GM21576 (cell line): ENCODE measurements at regions not wholly inside any gene's neighbourhood (a gene's known extent, or its start where the extent isn't known, plus 50 kb on each side); places are given as distances from the start of the nearest gene placed in this dataset.

Experiments used
- ATAC-seq: cut with Tn5 transposase; IDR thresholded peaks from one replicate; pipeline ENCODE4 v1.9.1; 2021; ENCODE audit warnings: mild to moderate bottlenecking, moderate library complexity; ENCODE audit not compliant: unreplicated experiment

DNA sequence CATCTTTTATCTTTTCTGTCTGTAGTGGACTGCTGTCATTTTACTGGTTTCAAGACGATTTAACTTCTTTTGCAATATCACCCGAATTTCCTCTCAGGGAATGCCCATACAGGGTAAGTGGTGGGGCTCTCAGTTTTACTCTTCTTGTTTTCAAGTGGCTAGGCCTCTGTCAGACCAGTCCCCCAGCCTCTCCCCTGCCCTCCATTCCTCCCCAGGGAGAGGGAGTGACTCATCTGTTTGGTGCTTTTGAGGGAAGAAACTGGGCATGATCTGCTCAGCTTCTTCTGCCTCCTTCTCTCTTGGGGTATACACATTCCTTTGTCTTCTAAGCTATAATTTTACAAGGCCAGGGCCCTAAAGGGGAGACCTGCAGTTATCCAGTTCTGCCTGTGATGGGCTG is 332.0 kb downstream of the CBLN1 start:
- no peak for ATAC-seq

DNA sequence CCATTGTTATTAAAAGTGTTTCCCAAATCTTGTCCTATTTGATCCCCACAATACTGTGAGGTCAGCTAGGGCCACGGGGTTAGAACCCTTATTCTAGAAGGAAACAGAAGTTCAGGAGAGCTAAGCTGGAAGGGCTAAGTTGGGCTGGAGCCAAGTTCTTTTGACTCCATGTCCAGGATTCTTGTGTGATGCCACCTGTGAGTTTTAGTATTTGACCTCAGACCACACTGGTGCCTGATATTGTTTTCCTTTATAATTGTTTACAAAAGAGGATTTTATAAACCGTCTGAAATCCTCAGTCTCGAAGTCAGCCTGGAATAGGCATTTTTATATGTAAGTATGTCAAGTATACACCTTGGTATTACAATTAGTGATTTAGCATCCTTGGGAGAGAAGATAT is 332.7 kb downstream of the CBLN1 start:
- no peak for ATAC-seq

- no peak for ATAC-seq
Measured at GRCh38 chr16:48947371-48947713, 334.3 kb downstream of the CBLN1 start.

GRCh38 chr16:48946686-48947370 is 334.8 kb downstream of the CBLN1 start:
- ATAC-seq = no peak

GRCh38 chr16:48942996-48943395 is 333.0 kb upstream of the N4BP1 start:
- no peak for ATAC-seq

- no peak for ATAC-seq
Measured at GRCh38 chr16:48936811-48937210, 326.8 kb upstream of the N4BP1 start.

DNA sequence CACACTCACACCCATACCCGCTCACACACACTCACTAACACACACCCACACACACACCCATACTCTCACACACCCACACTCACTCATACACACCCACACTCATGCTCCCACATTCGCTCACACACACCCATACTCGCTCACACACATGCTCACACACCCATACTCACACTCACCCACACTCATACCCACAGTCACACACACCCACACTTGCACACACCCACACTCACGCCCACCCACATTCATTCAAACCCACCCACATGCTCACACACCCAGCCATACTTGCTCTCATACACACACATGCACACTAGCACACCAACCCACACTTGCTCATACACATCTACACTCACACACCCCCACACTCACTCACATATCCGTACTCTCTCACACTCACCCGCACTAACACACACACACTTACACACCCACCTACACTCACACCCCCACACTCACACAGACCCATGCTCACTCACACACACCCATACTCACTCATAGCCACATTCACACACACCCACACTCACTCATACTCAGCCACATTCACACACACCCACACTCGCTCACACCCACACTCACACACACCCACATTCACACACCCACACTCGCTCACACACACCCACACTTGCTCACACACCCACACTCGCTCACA is 322.4 kb upstream of the N4BP1 start:
- no peak for ATAC-seq

DNA sequence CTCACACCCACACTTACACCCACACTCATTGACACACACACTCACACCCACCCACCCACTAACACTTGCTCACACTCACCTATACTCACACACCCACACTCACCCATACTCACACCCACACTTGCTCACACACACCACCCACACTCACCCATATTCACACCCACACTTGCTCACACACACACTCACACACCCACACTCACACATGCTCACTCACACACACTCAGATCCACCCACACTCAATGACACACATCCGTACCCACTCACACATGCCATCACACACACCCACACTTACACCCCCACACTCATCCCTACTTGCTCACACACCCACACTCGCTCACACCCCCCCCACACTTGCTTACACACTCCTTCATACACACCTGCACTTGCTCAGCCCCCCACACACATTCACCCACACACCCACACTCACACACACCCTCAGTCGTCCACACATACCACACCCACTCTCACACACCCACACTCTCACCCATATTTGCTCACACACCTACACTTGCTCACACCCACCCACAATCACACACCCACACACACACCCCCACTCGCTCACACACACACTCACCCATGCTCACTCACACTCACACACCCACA is 321.1 kb upstream of the N4BP1 start:
- no peak for ATAC-seq

DNA sequence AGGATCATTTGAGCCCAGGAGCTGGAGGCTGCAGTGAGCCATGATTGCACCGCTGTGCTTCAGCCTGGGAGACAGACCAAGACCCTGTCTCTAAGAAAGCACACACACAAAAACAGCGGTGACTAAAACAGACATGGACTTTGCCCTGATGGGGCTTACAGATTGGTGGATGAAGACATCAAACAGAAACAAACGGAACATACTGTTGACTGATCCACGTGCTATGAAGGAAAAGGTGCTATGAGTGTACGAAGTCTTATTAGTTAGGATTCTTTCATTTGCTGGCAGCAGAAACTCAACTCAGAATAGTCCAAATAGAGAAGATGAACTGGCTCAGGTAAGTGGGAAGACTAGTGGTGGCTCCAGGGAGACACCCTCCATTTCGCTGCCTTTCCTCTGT is 309.8 kb upstream of the N4BP1 start:
- ATAC-seq = no peak

DNA sequence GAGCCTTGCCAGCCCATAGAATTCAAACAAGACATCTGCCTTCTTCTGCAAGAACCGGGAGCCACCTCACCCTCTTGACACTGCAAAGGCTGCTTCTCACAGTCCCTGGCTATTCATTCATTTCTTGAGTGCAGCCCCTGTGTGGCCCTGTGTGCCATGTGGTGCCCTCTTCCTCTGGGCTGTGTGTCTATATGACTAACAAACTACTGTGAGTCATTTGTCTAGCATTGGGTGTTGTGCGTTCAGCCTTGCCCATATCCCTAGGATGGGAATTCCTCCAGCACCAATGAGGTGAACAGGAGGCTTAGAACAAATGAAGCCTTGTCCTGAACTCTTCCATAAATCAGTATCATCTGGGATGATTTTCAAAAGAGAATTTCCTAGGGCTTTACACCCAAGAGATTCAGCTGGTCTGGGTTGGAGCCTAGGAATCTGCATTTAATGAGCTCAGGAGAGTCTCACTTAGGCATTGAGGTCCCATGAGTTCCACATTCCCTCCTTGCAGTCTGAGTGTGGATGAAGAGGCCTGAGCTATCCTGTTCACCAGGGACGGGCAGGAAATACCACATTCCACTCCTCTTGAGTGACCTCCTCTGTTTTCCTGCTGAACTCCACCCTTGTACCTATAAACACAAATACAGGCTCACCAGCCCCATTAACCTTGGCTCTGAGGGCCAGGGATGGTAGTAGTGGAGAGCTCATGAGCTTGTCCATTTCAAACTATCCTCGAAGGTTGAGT is 308.7 kb upstream of the N4BP1 start:
- ATAC-seq = no peak

- ATAC-seq = no peak
Measured at GRCh38 chr16:48916566-48916965, 306.6 kb upstream of the N4BP1 start.

- no peak for ATAC-seq
Measured at GRCh38 chr16:48914070-48914469, 304.1 kb upstream of the N4BP1 start.

DNA sequence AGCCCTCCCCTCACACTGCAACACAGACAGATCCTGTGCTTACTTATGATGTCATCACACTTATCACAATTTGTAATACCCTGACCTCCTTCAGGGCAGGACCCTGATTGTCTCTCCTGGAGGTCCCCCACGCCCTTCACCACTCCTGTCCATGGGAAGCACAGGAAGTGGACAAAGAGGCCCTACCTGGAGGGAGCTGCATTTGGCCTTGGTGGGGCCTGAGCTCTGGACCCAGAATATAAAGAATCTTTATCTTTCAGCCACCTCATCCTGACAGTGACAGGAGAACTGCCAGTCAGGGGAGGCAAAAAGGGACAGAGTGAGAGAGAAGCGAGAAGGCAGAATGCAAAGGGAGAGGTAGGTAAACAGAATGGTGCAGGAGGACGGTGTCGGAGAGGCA is 303.4 kb upstream of the N4BP1 start:
- no peak for ATAC-seq

GRCh38 chr16:48912360-48912759 is 302.4 kb upstream of the N4BP1 start:
- no peak for ATAC-seq

GRCh38 chr16:48911700-48912099 is 301.7 kb upstream of the N4BP1 start:
- no peak for ATAC-seq

DNA sequence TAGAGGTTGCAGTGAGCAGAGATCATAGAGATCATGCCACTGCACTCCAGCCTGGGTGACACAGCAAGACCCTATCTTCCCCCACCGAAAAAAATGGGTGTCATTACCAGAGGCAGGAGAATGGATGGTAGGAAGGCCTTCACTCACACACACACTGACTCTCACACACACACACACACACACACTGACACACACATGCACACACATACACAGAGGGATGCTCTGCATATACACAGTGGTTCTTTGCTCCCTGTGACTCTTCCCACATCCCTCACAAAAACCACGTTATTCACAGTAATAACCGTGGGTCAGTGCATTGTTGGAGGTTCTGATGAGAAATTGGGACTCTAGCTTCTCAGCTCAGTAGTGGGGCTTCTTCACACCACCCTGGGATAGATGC is 300.2 kb upstream of the N4BP1 start:
- ATAC-seq = no peak

- ATAC-seq = no peak
Measured at GRCh38 chr16:48909231-48909630, 299.3 kb upstream of the N4BP1 start.

DNA sequence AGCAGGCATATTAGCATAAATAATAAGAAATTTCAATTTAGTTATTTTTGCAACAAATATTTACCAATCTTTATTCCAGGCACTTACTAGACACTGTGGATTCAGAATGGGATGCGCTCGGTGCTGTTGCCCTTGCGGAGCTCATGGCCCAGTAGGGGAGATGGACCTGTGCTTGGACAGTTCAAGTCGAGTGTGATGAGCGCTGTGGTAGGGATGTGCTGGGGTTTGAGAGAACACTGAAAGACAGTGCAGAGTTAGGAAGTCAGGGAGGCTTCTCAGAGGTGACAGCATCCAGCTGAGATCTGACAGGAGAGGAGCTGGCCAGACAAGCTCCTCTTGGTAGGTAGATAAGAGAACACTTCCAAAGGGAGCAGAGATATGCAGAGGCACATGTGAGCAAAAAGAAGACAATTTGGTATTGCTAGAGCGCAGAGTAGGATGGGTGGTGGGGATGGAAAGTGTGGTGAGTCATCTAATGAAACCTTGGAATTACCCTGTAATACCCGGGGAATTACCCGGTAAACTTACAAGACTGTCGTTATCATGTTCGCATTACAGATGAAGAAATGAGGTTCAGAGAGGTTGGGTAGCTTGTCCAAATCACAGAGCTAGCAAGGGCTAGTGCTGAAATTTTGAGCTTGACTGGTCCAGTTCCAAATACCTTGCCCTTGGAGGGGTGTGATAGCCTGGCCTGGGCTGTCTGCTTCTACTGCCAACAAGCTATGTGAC is 298.1 kb upstream of the N4BP1 start:
- ATAC-seq = peak; percentile 53

GRCh38 chr16:48905632-48906505 is 295.9 kb upstream of the N4BP1 start:
- ATAC-seq = no peak

- no peak for ATAC-seq
Measured at GRCh38 chr16:48904333-48904732, 294.4 kb upstream of the N4BP1 start.
